HG02870 (cell line): ENCODE measurements at regions not wholly inside any gene's neighbourhood (a gene's known extent, or its start where the extent isn't known, plus 50 kb on each side); places are given as distances from the start of the nearest gene placed in this dataset.

Experiments used
- ATAC-seq: cut with Tn5 transposase; IDR thresholded peaks from one replicate; pipeline ENCODE4 v1.9.1; 2021; ENCODE audit warnings: mild to moderate bottlenecking, moderate library complexity; ENCODE audit not compliant: unreplicated experiment

- no peak for ATAC-seq
These were observed 1410.1 kb upstream of the ATXN8OS start for GRCh38 chr13:68697551-68697950.

GRCh38 chr13:68696907-68697306 lies 1410.7 kb upstream of the ATXN8OS start:
- no peak for ATAC-seq

DNA sequence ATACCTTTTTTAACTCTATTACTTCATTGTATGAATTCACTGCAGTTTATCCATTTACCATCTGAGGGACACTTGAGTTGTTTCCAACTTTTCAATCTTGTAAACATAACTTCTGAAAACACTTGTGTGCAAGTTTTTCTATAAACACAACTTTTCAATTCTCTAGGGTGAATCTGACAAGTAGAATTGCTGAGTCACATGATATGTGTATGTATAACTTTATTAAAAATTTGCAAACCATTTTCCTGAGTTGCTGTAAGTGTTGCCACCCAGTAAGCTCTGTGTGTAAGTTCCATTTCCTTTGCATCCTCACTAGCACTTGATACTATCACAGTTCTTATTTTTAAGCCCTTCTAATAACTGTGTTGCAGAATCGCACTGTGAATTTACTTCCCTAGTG lies 1415.6 kb upstream of the ATXN8OS start:
- ATAC-seq, result no peak

- ATAC-seq, result no peak
These were observed 1417.1 kb upstream of the ATXN8OS start for GRCh38 chr13:68690567-68690966.

DNA sequence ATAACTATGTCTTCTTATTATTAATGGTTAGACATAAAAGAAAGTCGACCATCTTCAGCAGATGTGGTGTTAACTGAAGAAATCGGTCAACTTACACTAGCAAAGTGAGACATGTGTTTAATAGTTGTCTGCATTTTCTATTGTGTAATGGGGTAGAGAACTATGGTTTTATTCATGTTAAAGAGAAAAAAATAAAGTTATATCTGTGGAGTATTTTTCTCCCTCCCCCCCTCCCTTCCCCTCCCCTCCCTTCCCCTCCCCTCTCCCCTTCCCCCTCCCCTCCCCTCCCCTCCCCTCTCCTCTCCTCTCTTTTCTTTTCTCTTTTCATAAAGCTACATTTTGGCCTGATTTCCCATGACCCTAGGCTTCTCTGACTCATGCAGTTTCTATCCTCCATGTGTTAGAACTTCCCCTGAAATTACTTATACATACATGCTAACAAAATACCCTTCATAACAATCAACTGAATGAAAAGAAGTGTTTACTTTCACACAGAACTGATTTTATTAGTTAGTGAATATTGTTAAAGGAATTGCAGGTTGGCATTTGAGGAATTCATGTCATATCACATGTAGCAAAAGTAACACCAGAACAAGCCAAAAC lies 1431.0 kb upstream of the ATXN8OS start:
- no peak for ATAC-seq

DNA sequence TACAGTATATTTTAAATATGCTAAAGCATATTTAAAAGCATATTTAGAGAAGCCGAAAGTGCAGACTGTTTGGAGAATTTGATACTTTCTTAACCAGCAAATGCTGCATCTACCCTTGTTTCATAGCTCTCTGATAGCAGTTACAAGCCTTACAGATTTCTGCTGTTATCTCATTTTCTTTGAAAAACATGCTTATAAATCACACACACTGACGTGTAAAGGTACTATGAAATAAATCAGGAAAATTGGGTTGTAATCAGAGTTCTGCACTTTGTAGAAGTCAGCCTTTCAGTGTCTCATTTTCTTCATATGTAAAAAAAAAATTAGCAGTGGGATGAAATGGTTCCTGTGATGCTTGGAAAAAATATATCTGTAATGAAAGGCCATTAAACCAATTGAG lies 1432.4 kb upstream of the ATXN8OS start:
- ATAC-seq, result no peak

DNA sequence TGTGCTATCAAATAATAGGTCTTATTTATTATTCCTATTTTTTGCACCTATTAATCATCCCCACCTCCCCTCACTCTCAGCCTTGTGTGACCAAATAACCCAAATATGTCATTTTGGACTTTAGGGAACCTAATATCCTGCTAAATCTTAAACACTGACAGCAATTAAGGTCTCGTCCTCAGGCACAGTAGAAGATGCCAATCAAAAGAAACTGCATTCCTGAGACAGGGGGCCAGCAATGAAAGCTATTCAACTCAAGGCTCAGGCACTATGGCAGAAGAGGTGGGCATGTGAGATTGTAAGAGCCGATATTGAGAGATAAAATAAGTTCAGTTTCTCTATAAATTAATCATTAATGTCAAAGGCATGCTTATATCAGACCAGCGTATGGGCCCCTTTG lies 1437.7 kb upstream of the PCDH9 start:
- ATAC-seq, result no peak

- ATAC-seq, result no peak
These were observed 1436.8 kb upstream of the PCDH9 start for GRCh38 chr13:68666774-68667397.

GRCh38 chr13:68645814-68646213 lies 1415.7 kb upstream of the PCDH9 start:
- no peak for ATAC-seq

- no peak for ATAC-seq
These were observed 1414.5 kb upstream of the PCDH9 start for GRCh38 chr13:68644611-68645010.

DNA sequence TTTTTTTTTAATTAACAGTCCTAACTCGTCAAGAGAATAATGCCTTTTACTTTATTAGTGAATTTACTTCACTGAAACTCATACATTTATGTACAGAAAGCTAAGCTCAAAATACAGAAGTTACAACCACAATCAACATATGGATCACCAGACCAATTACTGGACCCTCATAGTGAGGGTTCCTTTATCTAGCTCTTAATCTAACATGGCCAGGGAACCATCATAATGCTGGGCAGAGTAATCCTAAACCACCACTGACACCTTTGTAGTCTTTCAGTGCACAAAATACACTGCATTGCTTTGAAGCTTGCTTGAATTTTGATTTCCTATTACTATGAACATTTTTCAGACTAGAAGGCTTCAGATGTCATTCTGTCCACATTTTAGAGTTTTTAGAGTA lies 1406.6 kb upstream of the PCDH9 start:
- no peak for ATAC-seq

DNA sequence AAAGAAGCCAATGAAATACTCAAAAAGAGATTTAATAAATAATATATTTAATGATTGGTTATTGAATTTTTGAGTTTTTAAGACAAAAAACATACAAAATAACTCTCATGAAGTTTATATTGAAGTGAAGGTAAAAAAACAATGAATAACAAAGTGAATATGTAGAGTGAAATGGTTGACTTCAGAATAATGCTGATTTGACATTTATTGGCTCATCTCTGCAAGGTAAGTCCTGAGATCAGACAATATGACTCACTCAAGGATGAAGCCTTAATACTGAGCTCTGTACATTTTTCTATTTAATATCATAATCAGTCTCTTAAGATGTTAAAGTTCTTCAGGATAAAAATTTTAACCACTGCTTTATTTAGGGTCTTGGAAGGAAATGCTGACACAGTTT lies 1398.9 kb upstream of the PCDH9 start:
- no peak for ATAC-seq

- no peak for ATAC-seq
These were observed 1397.2 kb upstream of the PCDH9 start for GRCh38 chr13:68627379-68627778.

GRCh38 chr13:68616600-68617222 lies 1386.6 kb upstream of the PCDH9 start:
- ATAC-seq, result no peak

DNA sequence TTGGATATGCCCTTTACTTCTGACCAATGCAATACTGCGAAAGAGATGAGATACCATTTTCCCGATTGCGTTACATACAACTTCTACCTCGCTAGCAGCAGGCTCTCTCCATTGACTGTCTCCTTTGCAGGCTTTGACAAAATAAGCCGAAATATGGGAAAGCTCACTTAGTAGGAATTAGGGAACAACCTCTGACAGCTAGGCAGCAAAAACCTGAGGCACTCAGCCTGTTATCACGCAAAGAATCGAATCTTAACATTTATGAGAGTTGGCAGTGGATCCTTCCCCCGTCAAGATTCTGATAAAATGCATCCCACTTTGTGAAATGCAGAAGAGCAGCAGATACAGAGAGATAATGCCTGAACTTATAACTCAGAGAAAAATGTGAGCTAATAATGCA lies 1379.5 kb upstream of the PCDH9 start:
- no peak for ATAC-seq

- ATAC-seq, result no peak
These were observed 1378.0 kb upstream of the PCDH9 start for GRCh38 chr13:68608147-68608546.

DNA sequence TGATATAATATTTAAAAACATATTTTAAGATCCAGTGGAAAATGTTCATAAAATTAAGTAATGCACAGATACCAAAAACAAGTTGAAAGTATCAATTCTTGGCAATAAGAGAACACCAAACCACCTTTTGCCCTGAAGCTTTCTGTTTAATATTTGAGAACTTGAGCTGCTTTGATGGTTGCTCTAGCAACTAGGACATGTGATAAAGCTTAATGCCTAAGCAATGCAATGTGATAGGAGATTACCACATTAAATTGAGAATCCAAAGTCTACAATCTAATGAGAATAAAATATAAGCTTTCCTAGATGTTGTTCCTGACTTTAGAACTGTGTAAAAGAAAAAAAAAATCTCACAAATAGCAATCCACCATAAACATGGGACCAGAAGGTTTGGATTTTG lies 1367.5 kb upstream of the PCDH9 start:
- no peak for ATAC-seq

- ATAC-seq, result peak; percentile 97
These were observed 1358.5 kb upstream of the PCDH9 start for GRCh38 chr13:68588623-68589022.

- no peak for ATAC-seq
These were observed 1354.6 kb upstream of the PCDH9 start for GRCh38 chr13:68584776-68585175.

- no peak for ATAC-seq
These were observed 1343.9 kb upstream of the PCDH9 start for GRCh38 chr13:68574053-68574452.

DNA sequence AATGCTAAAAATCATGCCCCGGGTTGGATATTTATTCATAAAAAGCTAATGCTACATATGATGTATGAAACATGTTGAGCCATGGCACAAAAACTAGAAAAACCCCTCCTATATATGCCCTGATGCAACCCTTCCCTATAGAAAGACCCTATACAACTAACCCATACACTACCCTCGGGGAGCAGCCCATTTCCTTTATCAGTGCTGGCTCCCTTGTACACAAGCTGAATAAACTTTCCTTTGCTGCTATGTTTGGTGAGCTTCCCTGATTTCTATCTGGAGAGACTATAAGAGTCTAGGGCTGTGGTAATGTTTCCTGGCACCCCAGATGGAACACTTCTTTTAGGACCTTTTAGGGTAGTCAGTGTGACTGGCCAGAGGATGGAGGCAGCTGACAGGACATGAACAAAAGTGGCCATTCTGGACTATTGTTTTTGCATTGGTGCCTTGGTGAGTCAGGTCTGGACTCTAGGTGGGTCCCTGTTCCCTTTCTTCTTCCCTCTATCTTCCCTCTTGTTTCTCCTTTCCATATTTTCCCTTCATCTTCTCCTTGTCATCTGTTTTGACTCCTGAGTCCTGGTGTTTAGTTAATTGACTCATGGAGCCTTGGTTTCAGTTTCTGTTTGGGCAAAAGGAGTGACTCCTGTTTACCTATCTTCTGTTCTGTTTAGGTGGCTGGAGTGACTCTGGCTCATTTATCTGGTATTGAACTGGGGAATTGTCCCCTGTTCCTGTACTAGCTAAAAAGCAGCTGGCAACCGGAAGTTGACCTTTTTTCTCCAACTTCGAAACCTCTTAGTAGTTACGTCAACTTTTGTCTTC lies 1321.8 kb upstream of the PCDH9 start:
- no peak for ATAC-seq

DNA sequence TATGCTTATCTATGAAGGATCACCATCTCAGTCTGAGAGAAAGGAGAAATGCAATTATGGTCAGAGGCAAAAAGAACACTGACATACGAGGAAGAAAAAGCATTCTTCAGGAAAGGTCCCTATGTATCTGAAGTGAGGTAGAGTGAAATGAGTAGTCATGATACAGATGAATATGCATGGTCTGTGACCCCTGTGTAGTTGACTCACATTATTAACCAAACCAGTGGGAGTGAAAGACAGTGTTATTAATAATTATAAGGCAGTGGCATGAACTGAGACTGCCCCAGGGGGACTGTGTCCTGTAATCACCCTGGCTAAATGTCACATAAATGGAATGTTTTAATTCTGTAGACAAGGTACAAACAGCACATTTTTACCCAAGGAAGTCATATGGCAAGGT lies 1320.2 kb upstream of the PCDH9 start:
- ATAC-seq, result no peak
